K562 (cell line): ENCODE measurements at regions not wholly inside any gene's neighbourhood (a gene's known extent, or its start where the extent isn't known, plus 50 kb on each side); places are given as distances from the start of the nearest gene placed in this dataset.

Source experiments
- MTF1 ChIP-seq: fragments of 250-450 bp; sonication (Bioruptor Pico); IDR thresholded peaks from 2 replicates; pipeline ENCODE4 v1.9.0; 2021; ENCODE audit warnings: moderate library complexity, mild to moderate bottlenecking, inconsistent platforms, borderline replicate concordance
- POLR2AphosphoS2 ChIP-seq: IDR thresholded peaks from 2 replicates; pipeline ENCODE4 v1.6.1; 2012; ENCODE audit warnings: low read length, improper control_type of control experiment
- TEAD2 ChIP-seq: fragments of 450-650 bp; IDR thresholded peaks from 2 replicates; pipeline ENCODE4 v1.6.1; 2016; ENCODE audit warnings: missing genetic modification characterization, control low read depth, missing compliant biosample characterization
- TF ChIP-seq, protein P1 (sequence below), 3 experiments: IDR thresholded peaks in 2 of 3; conservative IDR thresholded peaks in 1 of 3; 2 replicates each; pipeline ENCODE4 v1.5.1; 2011 to 2012; ENCODE audit warnings: low read length in 3 of 3, mild to moderate bottlenecking in 3 of 3, control low read depth in 2 of 3, improper control_type of control experiment in 1 of 3, inconsistent platforms in 1 of 3, low read depth in 1 of 3, mixed read lengths in 1 of 3, moderate library complexity in 1 of 3; ENCODE audit not compliant: insufficient read depth in 2 of 3

DNA sequence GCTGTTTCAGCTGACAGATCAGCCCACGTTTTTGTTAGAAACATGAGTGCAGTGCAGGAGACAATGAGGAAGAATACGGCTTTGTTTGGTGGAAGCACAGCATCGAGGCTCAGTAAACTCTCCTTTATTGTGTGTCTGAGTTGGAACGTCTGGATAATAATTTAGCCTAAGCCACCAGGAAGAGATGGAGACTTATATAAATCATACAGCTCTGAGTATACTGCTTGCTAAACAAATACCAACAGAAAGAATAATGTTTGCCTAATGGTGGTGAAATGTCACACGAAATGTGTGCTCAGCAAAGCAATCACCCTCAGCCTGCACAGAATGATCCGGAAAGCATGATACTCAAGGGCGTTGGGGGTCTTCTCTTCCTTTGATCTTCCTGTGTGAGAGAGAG, 664.1 kb upstream of the ADARB2 start:
- TF ChIP-seq POLR2AphosphoS2 = no peak
- TF ChIP-seq, protein P1, sequence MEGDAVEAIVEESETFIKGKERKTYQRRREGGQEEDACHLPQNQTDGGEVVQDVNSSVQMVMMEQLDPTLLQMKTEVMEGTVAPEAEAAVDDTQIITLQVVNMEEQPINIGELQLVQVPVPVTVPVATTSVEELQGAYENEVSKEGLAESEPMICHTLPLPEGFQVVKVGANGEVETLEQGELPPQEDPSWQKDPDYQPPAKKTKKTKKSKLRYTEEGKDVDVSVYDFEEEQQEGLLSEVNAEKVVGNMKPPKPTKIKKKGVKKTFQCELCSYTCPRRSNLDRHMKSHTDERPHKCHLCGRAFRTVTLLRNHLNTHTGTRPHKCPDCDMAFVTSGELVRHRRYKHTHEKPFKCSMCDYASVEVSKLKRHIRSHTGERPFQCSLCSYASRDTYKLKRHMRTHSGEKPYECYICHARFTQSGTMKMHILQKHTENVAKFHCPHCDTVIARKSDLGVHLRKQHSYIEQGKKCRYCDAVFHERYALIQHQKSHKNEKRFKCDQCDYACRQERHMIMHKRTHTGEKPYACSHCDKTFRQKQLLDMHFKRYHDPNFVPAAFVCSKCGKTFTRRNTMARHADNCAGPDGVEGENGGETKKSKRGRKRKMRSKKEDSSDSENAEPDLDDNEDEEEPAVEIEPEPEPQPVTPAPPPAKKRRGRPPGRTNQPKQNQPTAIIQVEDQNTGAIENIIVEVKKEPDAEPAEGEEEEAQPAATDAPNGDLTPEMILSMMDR (IDR thresholded peaks at IDR 0.05 in 2 of 3, conservative IDR thresholded peaks at IDR 0.05 in 1 of 3; ENCODE audit: insufficient read depth in 2 of 3, low read depth in 1 of 3, low read length in 3 of 3) = no peak
- TF ChIP-seq MTF1 = no peak
- no peak for TF ChIP-seq TEAD2 (tag)
